Neural cell (in vitro differentiated cells): ENCODE measurements at regions not wholly inside any gene's neighbourhood (a gene's known extent, or its start where the extent isn't known, plus 50 kb on each side); places are given as distances from the start of the nearest gene placed in this dataset.

Source experiments
- H2AFZ ChIP-seq: fragments of 200-600, 300-800 bp; sonication (generic), shearing (Covaris generic); 2 replicates; pipeline ENCODE4 v1.6.0; 2014; ENCODE audit warnings: low read depth, mild to moderate bottlenecking, antibody characterized with exemption, low read length, moderate library complexity
- H3F3A ChIP-seq: fragments of 200-600 bp; shearing (Covaris generic); 2 replicates; pipeline ENCODE4 v1.6.1; 2016; ENCODE audit warnings: mild to moderate bottlenecking, moderate library complexity, mixed read lengths, antibody characterized with exemption, low read length; ENCODE audit not compliant: insufficient read depth, poor library complexity, severe bottlenecking
- H3K27ac ChIP-seq: fragments of 200-600, 300-800 bp; sonication (generic), shearing (Covaris generic); 2 replicates; pipeline ENCODE4 v1.5.1; 2014; ENCODE audit warnings: mild to moderate bottlenecking, low read length, moderate library complexity
- H3K27me3 ChIP-seq: fragments of 300-800, 200-600 bp; sonication (generic), shearing (Covaris generic); 2 replicates; pipeline ENCODE4 v1.6.0; 2014; ENCODE audit warnings: mild to moderate bottlenecking, low read depth, low read length, moderate library complexity; ENCODE audit not compliant: insufficient read depth
- H3K36me3 ChIP-seq: fragments of 300-800, 200-600 bp; sonication (generic), shearing (Covaris generic); 2 replicates; pipeline ENCODE4 v1.5.1; 2014; ENCODE audit warnings: mild to moderate bottlenecking, antibody characterized with exemption, low read length, moderate library complexity; ENCODE audit not compliant: insufficient read depth
- H3K4me2 ChIP-seq: fragments of 300-800, 200-600 bp; sonication (generic), shearing (Covaris generic); 2 replicates; pipeline ENCODE4 v1.6.0; 2014; ENCODE audit warnings: mild to moderate bottlenecking, low read length
- H3K4me3 ChIP-seq: fragments of 300-800, 200-600 bp; sonication (generic), shearing (Covaris generic); 2 replicates; pipeline ENCODE4 v1.5.1; 2014; ENCODE audit warnings: mild to moderate bottlenecking, low read length, moderate library complexity
- H3K79me2 ChIP-seq: fragments of 200-600 bp; shearing (Covaris generic); replicated peaks from 2 replicates; pipeline ENCODE4 v1.6.0; 2014; ENCODE audit warnings: mild to moderate bottlenecking, low read length, moderate library complexity; ENCODE audit not compliant: insufficient read depth
- H3K9ac ChIP-seq: fragments of 300-800, 200-600 bp; sonication (generic), shearing (Covaris generic); 2 replicates; pipeline ENCODE4 v1.6.1; 2016; ENCODE audit warnings: mild to moderate bottlenecking, low read length, mixed read lengths
- H3K9me2 ChIP-seq: fragments of 200-600 bp; shearing (Covaris generic); 2 replicates; pipeline ENCODE4 v1.6.1; 2016; ENCODE audit warnings: mild to moderate bottlenecking, low read length, mixed read lengths; ENCODE audit not compliant: insufficient read depth
- H3K9me3 ChIP-seq: fragments of 200-600, 300-800 bp; sonication (generic), shearing (Covaris generic); 2 replicates; pipeline ENCODE4 v1.6.1; 2016; ENCODE audit warnings: mild to moderate bottlenecking, mixed run types, low read length, moderate library complexity, mixed read lengths
- H4K20me1 ChIP-seq: fragments of 200-600 bp; shearing (Covaris generic); 2 replicates; pipeline ENCODE4 v1.6.1; 2016; ENCODE audit warnings: mild to moderate bottlenecking, mixed run types; ENCODE audit not compliant: insufficient read depth
- CTCF ChIP-seq: fragments of 450-650 bp; IDR thresholded peaks from 2 replicates; pipeline ENCODE4 v1.5.1; 2014; ENCODE audit warnings: antibody characterized with exemption, mild to moderate bottlenecking, moderate library complexity; ENCODE audit not compliant: poor library complexity, severe bottlenecking
- EP300 ChIP-seq: fragments of 450-650 bp; conservative IDR thresholded peaks from 2 replicates; pipeline ENCODE4 v1.6.1; 2014; ENCODE audit warnings: antibody characterized with exemption, mild to moderate bottlenecking, moderate library complexity; ENCODE audit not compliant: poor library complexity, severe bottlenecking
- EZH2 ChIP-seq: fragments of 200-600, 300-800 bp; shearing (Covaris generic), sonication (generic); IDR thresholded peaks from 2 replicates; pipeline ENCODE4 v1.6.1; 2014; ENCODE audit warnings: antibody characterized with exemption, low read length, borderline replicate concordance, mild to moderate bottlenecking; ENCODE audit not compliant: insufficient read depth, poor library complexity, severe bottlenecking
- MXI1 ChIP-seq: fragments of 450-650 bp; conservative IDR thresholded peaks from 2 replicates; pipeline ENCODE4 v1.6.1; 2014; ENCODE audit warnings: antibody characterized with exemption, mild to moderate bottlenecking; ENCODE audit not compliant: poor library complexity, severe bottlenecking
- POLR2AphosphoS5 ChIP-seq: IDR thresholded peaks from 2 replicates; pipeline ENCODE4 v1.6.1; 2012
- RAD21 ChIP-seq: fragments of 450-650 bp; conservative IDR thresholded peaks from 2 replicates; pipeline ENCODE4 v1.6.1; 2014; ENCODE audit warnings: antibody characterized with exemption, mild to moderate bottlenecking, moderate library complexity
- REST ChIP-seq: IDR thresholded peaks from 2 replicates; pipeline ENCODE4 v1.6.1; 2012; ENCODE audit warnings: borderline replicate concordance
- SMC3 ChIP-seq: fragments of 450-650 bp; conservative IDR thresholded peaks from 2 replicates; pipeline ENCODE4 v1.6.1; 2014; ENCODE audit warnings: antibody characterized with exemption, mild to moderate bottlenecking, moderate library complexity; ENCODE audit not compliant: poor library complexity
- TAF1 ChIP-seq: IDR thresholded peaks from 2 replicates; pipeline ENCODE4 v1.6.1; 2012; ENCODE audit warnings: low read depth

GRCh38 chr10:83849150-83849549 is 290.2 kb upstream of the GHITM start:
- no peak overlapping the region for H2AFZ ChIP-seq
- H3F3A ChIP-seq, result no peaks in the 10 kb centered on the region
- H3K9me2 ChIP-seq, result no peaks in the 10 kb centered on the region
- H3K9ac ChIP-seq, result no peak overlapping the region
- H4K20me1 ChIP-seq, result no peaks in the 10 kb centered on the region
- H3K36me3 ChIP-seq, result no peaks in the 10 kb centered on the region
- no peak for TF ChIP-seq POLR2AphosphoS5
- H3K27ac ChIP-seq, result no peak overlapping the region
- no peaks in the 10 kb centered on the region for H3K79me2 ChIP-seq
- no peak overlapping the region for H3K4me3 ChIP-seq
- no peaks in the 10 kb centered on the region for H3K9me3 ChIP-seq
- no peak overlapping the region for H3K4me2 ChIP-seq
- no peaks in the 10 kb centered on the region for H3K27me3 ChIP-seq

GRCh38 chr10:83852146-83852545 is 287.2 kb upstream of the GHITM start:
- H3K4me3 ChIP-seq, result no peak overlapping the region
- no peaks in the 10 kb centered on the region for H3K9me3 ChIP-seq
- H3K4me2 ChIP-seq, result no peak overlapping the region
- no peak overlapping the region for H2AFZ ChIP-seq
- TF ChIP-seq TAF1, result no peak
- TF ChIP-seq REST, result no peak
- TF ChIP-seq EZH2, result no peak
- no peak for TF ChIP-seq CTCF
- TF ChIP-seq POLR2AphosphoS5, result no peak
- no peak for TF ChIP-seq MXI1
- no peak for TF ChIP-seq RAD21
- no peak for TF ChIP-seq SMC3
- no peak for TF ChIP-seq EP300
- H4K20me1 ChIP-seq, result no peaks in the 10 kb centered on the region
- H3F3A ChIP-seq, result no peaks in the 10 kb centered on the region
- H3K27me3 ChIP-seq, result no peaks in the 10 kb centered on the region
- no peak overlapping the region for H3K9ac ChIP-seq
- H3K9me2 ChIP-seq, result no peaks in the 10 kb centered on the region
- H3K27ac ChIP-seq, result no peak overlapping the region
- H3K36me3 ChIP-seq, result no peaks in the 10 kb centered on the region
- H3K79me2 ChIP-seq, result no peaks in the 10 kb centered on the region

- H3K9me3 ChIP-seq, result no peaks in the 10 kb centered on the region
- H3K4me2 ChIP-seq, result no peak overlapping the region
- H3K36me3 ChIP-seq, result no peaks in the 10 kb centered on the region
- no peak overlapping the region for H3K4me3 ChIP-seq
- H3K27ac ChIP-seq, result no peak overlapping the region
- H3K27me3 ChIP-seq, result no peaks in the 10 kb centered on the region
- H3F3A ChIP-seq, result no peaks in the 10 kb centered on the region
- H3K9me2 ChIP-seq, result no peaks in the 10 kb centered on the region
- H3K79me2 ChIP-seq, result no peaks in the 10 kb centered on the region
- no peak for TF ChIP-seq EZH2
- TF ChIP-seq EP300, result no peak
- no peaks in the 10 kb centered on the region for H4K20me1 ChIP-seq
- no peak overlapping the region for H3K9ac ChIP-seq
- H2AFZ ChIP-seq, result no peak overlapping the region
Measured at GRCh38 chr10:83862723-83863122, 276.6 kb upstream of the GHITM start.
